K562 (cell line): ENCODE measurements at regions not wholly inside any gene's neighbourhood (a gene's known extent, or its start where the extent isn't known, plus 50 kb on each side); places are given as distances from the start of the nearest gene placed in this dataset.

Experiments
- CTCF ChIP-seq, 3 experiments: IDR thresholded peaks in 2 of 3; conservative IDR thresholded peaks in 1 of 3; 2 replicates each; pipeline ENCODE4 v1.5.1; 2011 to 2012; ENCODE audit warnings: low read length in 3 of 3, mild to moderate bottlenecking in 3 of 3, control low read depth in 2 of 3, improper control_type of control experiment in 1 of 3, inconsistent platforms in 1 of 3, low read depth in 1 of 3, mixed read lengths in 1 of 3, moderate library complexity in 1 of 3; ENCODE audit not compliant: insufficient read depth in 2 of 3
- HDAC1 ChIP-seq, 2 experiments: fragments of 450-650 bp; IDR thresholded peaks; 2 replicates each; pipeline ENCODE4 v1.6.1; 2016 to 2017; ENCODE audit warnings: inconsistent platforms in 1 of 2, mild to moderate bottlenecking in 1 of 2, moderate library complexity in 1 of 2
- MAFK ChIP-seq: IDR thresholded peaks from 2 replicates; pipeline ENCODE4 v1.6.1; 2011; ENCODE audit warnings: low read length, improper control_type of control experiment
- NFYB ChIP-seq: IDR thresholded peaks from 2 replicates; pipeline ENCODE4 v1.6.1; 2011; ENCODE audit warnings: mild to moderate bottlenecking, moderate library complexity; ENCODE audit not compliant: insufficient read length; ENCODE audit errors: extremely low read depth
- PHF21A ChIP-seq: fragments of 450-650 bp; IDR thresholded peaks from 2 replicates; pipeline ENCODE4 v1.6.1; 2017; ENCODE audit warnings: low read depth, borderline replicate concordance
- RFX1 ChIP-seq: fragments of 450-650 bp; IDR thresholded peaks from 2 replicates; pipeline ENCODE4 v1.6.1; 2016; ENCODE audit warnings: mild to moderate bottlenecking, moderate library complexity
- TF ChIP-seq, protein P1 (sequence below): fragments of 450-650 bp; formaldehyde crosslinking; IDR thresholded peaks from 2 replicates; pipeline ENCODE4 v1.4.0; 2020; ENCODE audit warnings: mild to moderate bottlenecking, moderate library complexity
- TF ChIP-seq, protein P2 (sequence below): fragments of 250-450 bp; sonication (Bioruptor Pico); IDR thresholded peaks from 2 replicates; pipeline ENCODE4 v1.5.0; 2020; ENCODE audit warnings: mild to moderate bottlenecking, borderline replicate concordance
- TF ChIP-seq, protein P3 (sequence below), 2 experiments: IDR thresholded peaks; 2 replicates each; pipeline ENCODE4 v1.6.1; 2012; ENCODE audit warnings: improper control_type of control experiment in 2 of 2, low read depth in 2 of 2, low read length in 2 of 2, borderline replicate concordance in 1 of 2

- TF ChIP-seq, protein P1, sequence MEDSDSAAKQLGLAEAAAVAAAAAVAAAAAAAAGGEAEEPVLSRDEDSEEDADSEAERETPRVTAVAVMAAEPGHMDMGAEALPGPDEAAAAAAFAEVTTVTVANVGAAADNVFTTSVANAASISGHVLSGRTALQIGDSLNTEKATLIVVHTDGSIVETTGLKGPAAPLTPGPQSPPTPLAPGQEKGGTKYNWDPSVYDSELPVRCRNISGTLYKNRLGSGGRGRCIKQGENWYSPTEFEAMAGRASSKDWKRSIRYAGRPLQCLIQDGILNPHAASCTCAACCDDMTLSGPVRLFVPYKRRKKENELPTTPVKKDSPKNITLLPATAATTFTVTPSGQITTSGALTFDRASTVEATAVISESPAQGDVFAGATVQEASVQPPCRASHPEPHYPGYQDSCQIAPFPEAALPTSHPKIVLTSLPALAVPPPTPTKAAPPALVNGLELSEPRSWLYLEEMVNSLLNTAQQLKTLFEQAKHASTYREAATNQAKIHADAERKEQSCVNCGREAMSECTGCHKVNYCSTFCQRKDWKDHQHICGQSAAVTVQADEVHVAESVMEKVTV = no peak
- no peak for TF ChIP-seq CTCF (IDR thresholded peaks at IDR 0.05 in 2 of 3, conservative IDR thresholded peaks at IDR 0.05 in 1 of 3; ENCODE audit: insufficient read depth in 2 of 3, low read depth in 1 of 3, low read length in 3 of 3)
- TF ChIP-seq MAFK = no peak
- TF ChIP-seq NFYB = no peak
- no peak for TF ChIP-seq PHF21A
- TF ChIP-seq, protein P2, sequence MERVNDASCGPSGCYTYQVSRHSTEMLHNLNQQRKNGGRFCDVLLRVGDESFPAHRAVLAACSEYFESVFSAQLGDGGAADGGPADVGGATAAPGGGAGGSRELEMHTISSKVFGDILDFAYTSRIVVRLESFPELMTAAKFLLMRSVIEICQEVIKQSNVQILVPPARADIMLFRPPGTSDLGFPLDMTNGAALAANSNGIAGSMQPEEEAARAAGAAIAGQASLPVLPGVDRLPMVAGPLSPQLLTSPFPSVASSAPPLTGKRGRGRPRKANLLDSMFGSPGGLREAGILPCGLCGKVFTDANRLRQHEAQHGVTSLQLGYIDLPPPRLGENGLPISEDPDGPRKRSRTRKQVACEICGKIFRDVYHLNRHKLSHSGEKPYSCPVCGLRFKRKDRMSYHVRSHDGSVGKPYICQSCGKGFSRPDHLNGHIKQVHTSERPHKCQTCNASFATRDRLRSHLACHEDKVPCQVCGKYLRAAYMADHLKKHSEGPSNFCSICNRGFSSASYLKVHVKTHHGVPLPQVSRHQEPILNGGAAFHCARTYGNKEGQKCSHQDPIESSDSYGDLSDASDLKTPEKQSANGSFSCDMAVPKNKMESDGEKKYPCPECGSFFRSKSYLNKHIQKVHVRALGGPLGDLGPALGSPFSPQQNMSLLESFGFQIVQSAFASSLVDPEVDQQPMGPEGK = no peak
- TF ChIP-seq, protein P3, sequence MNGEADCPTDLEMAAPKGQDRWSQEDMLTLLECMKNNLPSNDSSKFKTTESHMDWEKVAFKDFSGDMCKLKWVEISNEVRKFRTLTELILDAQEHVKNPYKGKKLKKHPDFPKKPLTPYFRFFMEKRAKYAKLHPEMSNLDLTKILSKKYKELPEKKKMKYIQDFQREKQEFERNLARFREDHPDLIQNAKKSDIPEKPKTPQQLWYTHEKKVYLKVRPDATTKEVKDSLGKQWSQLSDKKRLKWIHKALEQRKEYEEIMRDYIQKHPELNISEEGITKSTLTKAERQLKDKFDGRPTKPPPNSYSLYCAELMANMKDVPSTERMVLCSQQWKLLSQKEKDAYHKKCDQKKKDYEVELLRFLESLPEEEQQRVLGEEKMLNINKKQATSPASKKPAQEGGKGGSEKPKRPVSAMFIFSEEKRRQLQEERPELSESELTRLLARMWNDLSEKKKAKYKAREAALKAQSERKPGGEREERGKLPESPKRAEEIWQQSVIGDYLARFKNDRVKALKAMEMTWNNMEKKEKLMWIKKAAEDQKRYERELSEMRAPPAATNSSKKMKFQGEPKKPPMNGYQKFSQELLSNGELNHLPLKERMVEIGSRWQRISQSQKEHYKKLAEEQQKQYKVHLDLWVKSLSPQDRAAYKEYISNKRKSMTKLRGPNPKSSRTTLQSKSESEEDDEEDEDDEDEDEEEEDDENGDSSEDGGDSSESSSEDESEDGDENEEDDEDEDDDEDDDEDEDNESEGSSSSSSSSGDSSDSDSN (IDR thresholded peaks at IDR 0.05; ENCODE audit: borderline replicate concordance in 1 of 2, low read depth in 2 of 2, low read length in 2 of 2) = no peak
- no peak for TF ChIP-seq HDAC1 (IDR thresholded peaks at IDR 0.05)
- no peak for TF ChIP-seq RFX1
Measured at GRCh38 chr13:86692291-86692690, 893.1 kb upstream of the SLITRK6 start.
